ENCODE measurements at regions not wholly inside any gene's neighbourhood (a gene's known extent, or its start where the extent isn't known, plus 50 kb on each side); places are given as distances from the start of the nearest gene placed in this dataset.

GRCh38 chr7:152924826-152925411 is 165.4 kb downstream of the ACTR3B start:
- TF ChIP-seq USF2 (CRISPR knock-in tag; IDR thresholded peaks at IDR 0.05) (no peak), CTCF (IDR thresholded peaks at IDR 0.05) (no peak), TEAD4 (CRISPR knock-in tag; IDR thresholded peaks at IDR 0.05) (no peak), MAX (CRISPR knock-in tag; IDR thresholded peaks at IDR 0.05) (no peak; the same call in 1 of the 2 replicates), JUN (CRISPR knock-in tag; IDR thresholded peaks at IDR 0.05) (no peak), ZSCAN18 (CRISPR knock-in tag; IDR thresholded peaks at IDR 0.05) (no peak), SMAD3 (CRISPR knock-in tag; IDR thresholded peaks at IDR 0.05; ENCODE audit: borderline replicate concordance) (no peak), AFF4 (CRISPR knock-in tag; IDR thresholded peaks at IDR 0.05; ENCODE audit: borderline replicate concordance) (no peak), ESRRA (CRISPR knock-in tag; IDR thresholded peaks at IDR 0.05; ENCODE audit: borderline replicate concordance) (no peak), EMX1 (CRISPR knock-in tag; IDR thresholded peaks at IDR 0.05) (no peak), CREB1 (CRISPR knock-in tag; IDR thresholded peaks at IDR 0.05) (no peak), NFE2L1 (CRISPR knock-in tag; IDR thresholded peaks at IDR 0.05) (no peak), RORB (CRISPR knock-in tag; IDR thresholded peaks at IDR 0.05) (no peak), SP1 (CRISPR knock-in tag; conservative IDR thresholded peaks at IDR 0.05) (no peak)

Measured in WTC11 (cell line).